T-helper 1 cell treated with Interleukin-12 subunit alpha and Interleukin-12 subunit beta and Interleukin-4 antibody, amounts not matched to agents 30 μg/mL and 1 μg/mL, for 36 hours (primary cell): ENCODE measurements at regions not wholly inside any gene's neighbourhood (a gene's known extent, or its start where the extent isn't known, plus 50 kb on each side); places are given as distances from the start of the nearest gene placed in this dataset.
"Not testable (repeated sequence)": the region's sequence is repeated elsewhere in the genome, so short reads cannot be mapped to it uniquely, and the experiment has no call there.

Experiments
- H3K27ac Mint-ChIP-seq: one replicate; pipeline ENCODE4 v1.8.0; 2021; ENCODE audit warnings: mild to moderate bottlenecking, mixed read lengths
- H3K27me3 Mint-ChIP-seq: one replicate; pipeline ENCODE4 v1.8.0; 2021; ENCODE audit warnings: low read depth, mixed read lengths
- H3K36me3 Mint-ChIP-seq: one replicate; pipeline ENCODE4 v1.8.0; 2021; ENCODE audit warnings: low read depth, mixed read lengths
- H3K4me1 Mint-ChIP-seq: one replicate; pipeline ENCODE4 v1.8.0; 2021; ENCODE audit warnings: low read depth, mixed read lengths
- H3K4me3 Mint-ChIP-seq: one replicate; pipeline ENCODE4 v1.8.0; 2021; ENCODE audit warnings: mild to moderate bottlenecking, moderate library complexity, mixed read lengths
- H3K9me3 Mint-ChIP-seq: one replicate; pipeline ENCODE4 v1.8.0; 2021; ENCODE audit warnings: mixed read lengths

GRCh38 chr2:184091456-184091855 lies 506.9 kb upstream of the ZNF804A start:
- Mint-ChIP-seq H3K4me1 (no peaks in the 10 kb centered on the region), H3K9me3 (no peaks in the 10 kb centered on the region), H3K27ac (no peak overlapping the region), H3K27me3 (no peaks in the 10 kb centered on the region), H3K36me3 (no peaks in the 10 kb centered on the region), H3K4me3 (no peak overlapping the region)

- H3K4me1 Mint-ChIP-seq = no peaks in the 10 kb centered on the region
- H3K36me3 Mint-ChIP-seq = no peaks in the 10 kb centered on the region
- no peak overlapping the region for H3K27ac Mint-ChIP-seq
- no peaks in the 10 kb centered on the region for H3K27me3 Mint-ChIP-seq
- no peaks in the 10 kb centered on the region for H3K9me3 Mint-ChIP-seq
- no peak overlapping the region for H3K4me3 Mint-ChIP-seq
Measured at GRCh38 chr2:184113696-184114403, 484.5 kb upstream of the ZNF804A start.

DNA sequence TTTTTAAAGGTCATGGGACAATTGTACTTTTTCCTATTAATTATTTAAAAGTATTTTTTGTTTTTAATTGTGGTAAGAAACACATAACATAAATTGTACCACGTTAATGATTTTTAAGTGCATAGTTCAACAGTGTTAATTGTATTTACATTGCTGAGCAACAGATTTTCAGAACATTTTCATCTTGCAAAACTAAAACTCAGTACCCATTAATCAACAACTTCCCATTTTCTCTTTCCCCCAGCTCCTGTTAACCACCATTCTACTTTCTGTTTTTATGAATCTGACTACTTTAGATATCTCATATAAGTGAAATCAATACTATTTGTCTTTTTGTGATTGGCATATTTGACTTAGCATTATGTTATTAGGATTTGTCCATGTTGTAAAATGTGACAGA lies 483.9 kb upstream of the ZNF804A start:
- Mint-ChIP-seq H3K4me1 (no peaks in the 10 kb centered on the region), H3K4me3 (no peak overlapping the region)

DNA sequence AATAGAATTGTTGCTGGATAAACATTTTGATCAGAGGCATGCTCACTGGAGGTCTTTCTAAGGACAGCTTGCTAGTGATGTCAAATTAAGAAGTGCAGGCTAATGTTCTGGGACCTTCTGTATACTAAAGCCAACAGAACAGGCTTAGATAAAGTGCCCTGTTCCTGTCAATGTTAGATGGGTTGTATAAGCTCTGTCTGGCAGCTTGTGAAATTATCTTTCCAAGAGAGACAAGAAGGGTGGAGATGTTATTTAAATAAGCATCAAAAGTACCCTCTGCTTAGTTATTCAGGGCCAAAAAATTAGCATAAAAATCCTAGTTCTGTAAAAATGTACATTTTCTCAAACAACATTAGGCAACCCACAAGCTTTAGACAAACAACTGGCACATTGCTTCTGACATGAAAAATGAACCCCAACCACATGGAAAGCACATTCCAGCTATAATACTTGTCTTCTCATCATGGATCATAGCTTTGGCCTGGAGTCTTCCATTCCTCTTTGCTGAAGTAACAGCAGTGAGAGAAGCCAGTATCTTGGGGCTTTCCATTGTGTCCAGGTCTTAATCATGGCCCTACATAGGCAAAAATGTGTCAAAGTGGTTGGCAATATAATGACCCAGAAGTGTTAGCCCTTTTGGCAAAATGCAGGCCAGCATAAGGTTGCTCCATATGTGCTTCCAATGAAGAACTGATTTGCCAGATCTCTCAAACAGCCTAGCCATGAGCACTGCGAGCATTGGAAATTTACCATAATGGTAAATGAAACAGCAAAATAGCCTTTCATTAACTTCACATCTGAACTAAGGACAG lies 478.1 kb upstream of the ZNF804A start:
- Mint-ChIP-seq H3K4me1 (no peaks in the 10 kb centered on the region), H3K27me3 (no peaks in the 10 kb centered on the region), H3K27ac (no peak overlapping the region), H3K4me3 (no peak overlapping the region), H3K36me3 (no peaks in the 10 kb centered on the region), H3K9me3 (no peaks in the 10 kb centered on the region)

More for the DNA sequence above, 483.9 kb upstream of the ZNF804A start:
- Mint-ChIP-seq H3K27ac (no peak overlapping the region), H3K27me3 (no peaks in the 10 kb centered on the region), H3K9me3 (no peaks in the 10 kb centered on the region), H3K36me3 (no peaks in the 10 kb centered on the region)

GRCh38 chr2:184125867-184126266 lies 472.5 kb upstream of the ZNF804A start:
- no peaks in the 10 kb centered on the region for H3K27me3 Mint-ChIP-seq

GRCh38 chr2:184129073-184129472 lies 469.3 kb upstream of the ZNF804A start:
- H3K36me3 Mint-ChIP-seq = no peaks in the 10 kb centered on the region
- H3K9me3 Mint-ChIP-seq = peaks cover 6% of the 10 kb centered on the region
- H3K4me3 Mint-ChIP-seq = no peak overlapping the region
- H3K27ac Mint-ChIP-seq = no peak overlapping the region
- H3K4me1 Mint-ChIP-seq = no peaks in the 10 kb centered on the region
- H3K27me3 Mint-ChIP-seq = no peaks in the 10 kb centered on the region

More at GRCh38 chr2:184125867-184126266, 472.5 kb upstream of the ZNF804A start:
- H3K4me1 Mint-ChIP-seq = no peaks in the 10 kb centered on the region
- H3K9me3 Mint-ChIP-seq = no peaks in the 10 kb centered on the region
- no peaks in the 10 kb centered on the region for H3K36me3 Mint-ChIP-seq
- no peak overlapping the region for H3K4me3 Mint-ChIP-seq
- H3K27ac Mint-ChIP-seq = no peak overlapping the region

DNA sequence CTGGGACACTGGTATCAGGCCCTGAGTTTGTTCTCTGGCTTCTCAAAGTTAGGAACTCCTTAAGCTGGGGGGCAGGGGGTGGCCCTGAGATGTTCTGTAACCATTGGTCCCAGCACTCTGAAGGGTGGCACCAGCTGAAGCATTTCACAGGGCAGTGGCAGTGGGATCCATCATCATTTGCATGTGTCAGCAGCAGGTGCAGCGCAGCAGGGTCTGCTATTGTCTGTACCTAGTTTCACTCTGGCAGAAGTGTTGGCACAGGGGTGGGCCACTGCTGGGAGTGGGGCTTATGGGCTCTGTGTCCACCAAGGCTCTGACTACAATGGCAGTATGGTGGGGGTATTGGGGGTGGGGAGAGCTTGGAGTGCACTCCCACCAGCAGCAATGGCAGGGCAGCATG lies 460.4 kb upstream of the ZNF804A start:
- H3K27me3 Mint-ChIP-seq = no peaks in the 10 kb centered on the region
- peaks cover 9% of the 10 kb centered on the region for H3K9me3 Mint-ChIP-seq
- H3K27ac Mint-ChIP-seq = no peak overlapping the region
- no peak overlapping the region for H3K4me3 Mint-ChIP-seq
- H3K36me3 Mint-ChIP-seq = no peaks in the 10 kb centered on the region
- no peaks in the 10 kb centered on the region for H3K4me1 Mint-ChIP-seq

DNA sequence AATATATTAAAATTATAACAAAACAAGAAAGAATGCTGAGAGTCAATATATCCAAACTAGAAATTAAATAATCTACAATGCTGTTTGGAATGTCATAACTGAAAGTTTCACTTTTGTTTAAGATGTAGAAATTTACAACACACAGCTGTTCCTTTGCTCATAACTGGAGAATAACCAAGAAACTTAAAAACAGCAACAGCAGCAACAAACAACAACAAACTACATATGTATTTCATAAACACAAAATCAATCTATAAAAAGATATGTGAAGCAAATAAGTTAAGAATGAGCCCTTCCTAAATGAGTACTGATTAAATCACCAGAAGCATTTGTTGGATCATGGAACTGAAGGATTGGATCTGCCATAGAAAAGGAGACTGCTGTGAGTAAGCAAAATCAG lies 456.5 kb upstream of the ZNF804A start:
- Mint-ChIP-seq H3K36me3 (no peaks in the 10 kb centered on the region), H3K4me1 (no peaks in the 10 kb centered on the region), H3K4me3 (no peak overlapping the region), H3K9me3 (peaks cover 3% of the 10 kb centered on the region), H3K27ac (no peak overlapping the region), H3K27me3 (no peaks in the 10 kb centered on the region)

DNA sequence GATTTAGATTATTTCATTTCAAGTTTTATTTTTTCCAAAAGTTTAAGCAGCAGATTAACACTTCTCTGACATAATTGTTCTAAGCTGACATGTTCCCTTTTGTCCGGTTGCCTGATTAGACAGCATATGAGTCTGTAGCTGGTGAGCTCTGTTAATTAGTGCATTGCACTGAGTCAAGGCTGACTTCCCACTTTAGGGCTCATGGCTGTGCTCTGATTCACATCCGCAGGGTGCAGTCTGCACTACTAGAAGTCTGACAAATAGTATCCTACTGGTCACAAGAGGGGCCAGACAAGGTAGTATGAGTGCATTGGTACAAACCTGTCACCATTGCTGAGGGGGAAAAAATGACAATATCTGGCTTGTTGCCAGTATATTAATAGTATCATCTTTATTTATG lies 443.9 kb upstream of the ZNF804A start:
- peaks cover 6% of the 10 kb centered on the region for H3K9me3 Mint-ChIP-seq
- no peak overlapping the region for H3K4me3 Mint-ChIP-seq
- H3K27me3 Mint-ChIP-seq = no peaks in the 10 kb centered on the region
- H3K36me3 Mint-ChIP-seq = no peaks in the 10 kb centered on the region
- H3K27ac Mint-ChIP-seq = no peak overlapping the region
- H3K4me1 Mint-ChIP-seq = no peaks in the 10 kb centered on the region

DNA sequence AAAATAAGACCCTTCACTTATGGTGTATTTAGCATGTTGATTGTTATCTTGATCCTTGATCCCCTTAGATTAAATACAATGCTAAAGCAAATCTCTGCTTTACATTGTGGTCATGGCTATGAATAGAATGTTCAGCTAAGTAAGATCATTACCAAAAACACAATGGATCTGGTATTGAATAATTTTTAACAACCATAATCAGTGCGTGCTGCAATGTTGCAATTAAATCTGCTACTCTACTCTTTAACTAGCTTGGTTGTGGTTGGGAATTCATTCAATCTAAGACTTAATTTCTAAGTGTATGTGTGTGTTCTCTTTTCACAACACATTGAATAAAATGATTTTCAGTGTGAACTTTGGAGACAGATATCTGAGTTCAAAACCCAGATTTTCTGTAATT lies 442.5 kb upstream of the ZNF804A start:
- no peaks in the 10 kb centered on the region for H3K36me3 Mint-ChIP-seq
- no peaks in the 10 kb centered on the region for H3K4me1 Mint-ChIP-seq
- H3K27me3 Mint-ChIP-seq = no peaks in the 10 kb centered on the region
- H3K4me3 Mint-ChIP-seq = no peak overlapping the region
- H3K9me3 Mint-ChIP-seq = peaks cover 2% of the 10 kb centered on the region
- no peak overlapping the region for H3K27ac Mint-ChIP-seq

GRCh38 chr2:184157141-184157540 lies 441.2 kb upstream of the ZNF804A start:
- Mint-ChIP-seq H3K36me3 (no peaks in the 10 kb centered on the region), H3K4me3 (no peak overlapping the region), H3K27ac (no peak overlapping the region), H3K27me3 (no peaks in the 10 kb centered on the region), H3K9me3 (peaks cover 4% of the 10 kb centered on the region), H3K4me1 (no peaks in the 10 kb centered on the region)

DNA sequence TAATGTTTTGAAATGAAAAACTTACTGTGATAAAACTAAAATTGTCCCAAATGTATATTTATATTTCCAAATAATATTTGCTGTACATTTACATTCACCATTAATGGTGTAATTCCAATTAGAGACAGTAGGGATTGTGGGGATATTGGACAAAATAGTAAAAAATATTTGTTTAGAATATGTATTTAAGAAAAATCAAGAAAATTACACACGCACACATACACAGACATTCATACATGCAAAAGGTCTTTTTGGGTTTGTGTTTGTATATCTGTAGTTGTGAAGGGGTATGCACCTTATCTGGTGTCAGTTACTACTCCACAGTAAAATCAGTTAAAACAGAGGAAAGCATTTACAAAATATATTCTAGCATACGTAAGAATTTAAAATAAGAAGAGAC lies 435.9 kb upstream of the ZNF804A start:
- no peaks in the 10 kb centered on the region for H3K4me1 Mint-ChIP-seq
- H3K27me3 Mint-ChIP-seq = no peaks in the 10 kb centered on the region
- no peak overlapping the region for H3K27ac Mint-ChIP-seq
- H3K4me3 Mint-ChIP-seq = no peak overlapping the region
- peaks cover 4% of the 10 kb centered on the region for H3K9me3 Mint-ChIP-seq
- H3K36me3 Mint-ChIP-seq = no peaks in the 10 kb centered on the region

- not testable (repeated sequence) for H3K27ac Mint-ChIP-seq, H3K36me3 Mint-ChIP-seq, H3K4me3 Mint-ChIP-seq, H3K27me3 Mint-ChIP-seq, H3K9me3 Mint-ChIP-seq, H3K4me1 Mint-ChIP-seq
Measured at GRCh38 chr2:184168823-184169222, 429.5 kb upstream of the ZNF804A start.

DNA sequence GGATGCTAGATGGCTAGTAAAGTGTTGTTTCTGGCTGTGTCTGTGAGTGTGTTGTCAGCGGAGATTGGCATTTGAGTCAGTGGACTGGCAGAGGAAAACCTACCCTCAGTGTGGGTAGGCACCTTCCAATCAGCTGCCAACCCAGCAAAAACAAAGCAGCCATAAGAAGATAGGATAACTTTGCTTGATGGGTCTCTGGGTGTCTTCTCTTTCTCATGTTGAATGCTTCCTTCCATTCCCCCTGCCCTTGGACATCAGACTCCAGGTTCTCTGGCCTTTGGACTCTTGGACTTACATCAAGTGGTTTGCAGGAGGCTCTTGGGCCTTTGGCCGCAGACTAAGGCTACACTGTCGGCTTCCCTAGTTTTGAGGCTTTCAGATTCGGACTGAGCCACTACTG lies 429.0 kb upstream of the ZNF804A start:
- Mint-ChIP-seq H3K4me1 (no peaks in the 10 kb centered on the region), H3K9me3 (peaks cover 9% of the 10 kb centered on the region), H3K27me3 (no peaks in the 10 kb centered on the region), H3K36me3 (no peaks in the 10 kb centered on the region), H3K4me3 (no peak overlapping the region), H3K27ac (no peak overlapping the region)

GRCh38 chr2:184174493-184175104 lies 423.7 kb upstream of the ZNF804A start:
- Mint-ChIP-seq H3K36me3 (no peaks in the 10 kb centered on the region), H3K9me3 (peaks cover 3% of the 10 kb centered on the region), H3K4me3 (no peak overlapping the region), H3K4me1 (no peaks in the 10 kb centered on the region), H3K27ac (no peak overlapping the region), H3K27me3 (no peaks in the 10 kb centered on the region)
